C4-2B (cell line): ENCODE measurements at regions not wholly inside any gene's neighbourhood (a gene's known extent, or its start where the extent isn't known, plus 50 kb on each side); places are given as distances from the start of the nearest gene placed in this dataset.
"Not testable (repeated sequence)": the region's sequence is repeated elsewhere in the genome, so short reads cannot be mapped to it uniquely, and the experiment has no call there.

Source experiments
- H3K27ac ChIP-seq: fragments of 450-650 bp; 2 replicates; pipeline ENCODE4 v1.5.1; 2017
- CTCF ChIP-seq: fragments of 450-650 bp; conservative IDR thresholded peaks from 2 replicates; pipeline ENCODE4 v1.5.1; 2017; ENCODE audit warnings: mild to moderate bottlenecking
- ZFX ChIP-seq: fragments of 450-650 bp; IDR thresholded peaks from 2 replicates; pipeline ENCODE4 v1.6.1; 2017

- H3K27ac ChIP-seq = no peak overlapping the region
- TF ChIP-seq CTCF = no peak
Observed at GRCh38 chr1:106406114-106406513, 650.4 kb upstream of the PRMT6 start.

- not testable (repeated sequence) for H3K27ac ChIP-seq
Observed at GRCh38 chr1:106412321-106412720, 644.2 kb upstream of the PRMT6 start.

- no peak overlapping the region for H3K27ac ChIP-seq
- no peak for TF ChIP-seq CTCF
- no peak for TF ChIP-seq ZFX
Observed at GRCh38 chr1:106435269-106435668, 621.2 kb upstream of the PRMT6 start.

GRCh38 chr1:106439475-106439874 is 617.0 kb upstream of the PRMT6 start:
- H3K27ac ChIP-seq = no peak overlapping the region
- TF ChIP-seq ZFX (no peak), CTCF (no peak)

GRCh38 chr1:106447466-106447865 is 609.0 kb upstream of the PRMT6 start:
- H3K27ac ChIP-seq = no peak overlapping the region
- TF ChIP-seq CTCF = no peak
- no peak for TF ChIP-seq ZFX

GRCh38 chr1:106456832-106457231 is 599.6 kb upstream of the PRMT6 start:
- TF ChIP-seq ZFX (no peak), CTCF (no peak)
- H3K27ac ChIP-seq = no peak overlapping the region

- TF ChIP-seq CTCF (no peak), ZFX (no peak)
- H3K27ac ChIP-seq = no peak overlapping the region
Observed at GRCh38 chr1:106457368-106457767, 599.1 kb upstream of the PRMT6 start.

- TF ChIP-seq ZFX = no peak
- TF ChIP-seq CTCF = no peak
Observed at GRCh38 chr1:106458866-106459265, 597.6 kb upstream of the PRMT6 start.

More at GRCh38 chr1:106458866-106459265, 597.6 kb upstream of the PRMT6 start:
- H3K27ac ChIP-seq = no peak overlapping the region
